B cell (primary cell): ENCODE measurements at regions not wholly inside any gene's neighbourhood (a gene's known extent, or its start where the extent isn't known, plus 50 kb on each side); places are given as distances from the start of the nearest gene placed in this dataset.

Experiments used
- ATAC-seq: fragments of 200-7000 bp; cut with Tn5 transposase; one replicate; pipeline ENCODE4 v1.10.0; 2021; ENCODE audit warnings: low read depth, mild to moderate bottlenecking, moderate number of reproducible peaks, moderate library complexity
- CTCF ChIA-PET: fragments of 350-600 bp; sonication (Branson Sonifier 250); formaldehyde crosslinking; loops from one replicate; lab custom pipeline; 2021; ENCODE audit warnings: antibody characterized with exemption, inconsistent platforms; lab: Charles Lee
- POLR2A ChIA-PET: fragments of 350-600 bp; sonication (Branson Sonifier 250); formaldehyde crosslinking; loops from one replicate; lab custom pipeline; 2021; ENCODE audit warnings: antibody characterized with exemption; lab: Charles Lee
- DNase-seq: peaks from one replicate; pipeline ENCODE4 v3.0.0; 2013
- H2AFZ ChIP-seq: 2 replicates; pipeline ENCODE4 v1.6.1; 2012; ENCODE audit warnings: mild to moderate bottlenecking, low read depth, low read length; ENCODE audit not compliant: insufficient read depth, poor library complexity, severe bottlenecking
- H3K27ac ChIP-seq, 2 donors: 1 replicate in 1 of 2; 2 replicates in 1 of 2; pipeline ENCODE4 v1.5.1; 2012 to 2013; ENCODE audit warnings: low read length in 2 of 2, mild to moderate bottlenecking in 2 of 2, moderate library complexity in 1 of 2
- H3K27me3 ChIP-seq, 4 experiments: fragments of 200-600 bp in 1 of 4; sonication (generic) in 1 of 4; replicated peaks in 1 of 4; 1 replicate in 2 of 4; 2 replicates in 2 of 4; pipeline versions ENCODE4 v1.6.1 to v1.7.0; 2013 to 2016; ENCODE audit warnings: low read length in 3 of 4, mild to moderate bottlenecking in 2 of 4, mixed read lengths in 1 of 4, moderate library complexity in 1 of 4; ENCODE audit not compliant: insufficient read depth in 4 of 4, control insufficient read depth in 3 of 4; ENCODE audit errors: control extremely low read depth in 1 of 4
- H3K36me3 ChIP-seq, 2 experiments: replicated peaks in 1 of 2; 1 replicate in 1 of 2; 2 replicates in 1 of 2; pipeline versions ENCODE4 v1.6.1 to v1.7.1; 2013; ENCODE audit warnings: low read length in 1 of 2; ENCODE audit not compliant: insufficient read depth in 2 of 2, control insufficient read depth in 1 of 2; ENCODE audit errors: control extremely low read depth in 1 of 2, extremely low read depth in 1 of 2
- H3K4me1 ChIP-seq, 2 donors: fragments of 200-600 bp in 1 of 2; sonication (generic) in 1 of 2; 1 replicate in 1 of 2; 2 replicates in 1 of 2; pipeline versions ENCODE4 v1.5.1 to v1.6.1; 2013 to 2017; ENCODE audit warnings: low read length in 2 of 2; ENCODE audit not compliant: control insufficient read depth in 2 of 2, insufficient read depth in 2 of 2
- H3K4me2 ChIP-seq: replicated peaks from 2 replicates; pipeline ENCODE3; 2012; ENCODE audit warnings: mild to moderate bottlenecking, low read depth, low read length; ENCODE audit not compliant: poor library complexity, severe bottlenecking
- H3K4me3 ChIP-seq, 5 experiments: fragments of 200-600 bp in 1 of 5; sonication (generic) in 1 of 5; 1 replicate in 3 of 5; 2 replicates in 2 of 5; pipeline versions ENCODE4 v1.5.1 to v1.7.0; 2011 to 2016; ENCODE audit warnings: low read length in 4 of 5, mild to moderate bottlenecking in 4 of 5, low read depth in 2 of 5, control low read depth in 1 of 5, moderate library complexity in 1 of 5; ENCODE audit not compliant: insufficient read depth in 1 of 5; ENCODE audit errors: control extremely low read depth in 1 of 5, extremely low read depth in 1 of 5
- H3K79me2 ChIP-seq: fragments of 200-600 bp; sonication (generic); one replicate; pipeline ENCODE4 v1.6.0; 2016; ENCODE audit warnings: low read length; ENCODE audit not compliant: control insufficient read depth, insufficient read depth
- H3K9ac ChIP-seq: fragments of 200-600 bp; sonication (generic); 2 replicates; pipeline ENCODE4 v1.6.1; 2017; ENCODE audit warnings: mild to moderate bottlenecking, low read length, moderate library complexity
- H3K9me3 ChIP-seq, 3 donors: one replicate each; pipeline versions ENCODE4 v1.6.1 to v1.7.1; 2013; ENCODE audit warnings: low read length in 2 of 3; ENCODE audit not compliant: control insufficient read depth in 2 of 3, insufficient read depth in 1 of 3; ENCODE audit errors: control extremely low read depth in 1 of 3
- H4K20me1 ChIP-seq: 2 replicates; pipeline ENCODE4 v1.6.0; 2012; ENCODE audit warnings: mild to moderate bottlenecking, low read length; ENCODE audit not compliant: insufficient read depth, control insufficient read depth, poor library complexity, severe bottlenecking
- H3K27ac Mint-ChIP-seq: one replicate; pipeline ENCODE4 v1.8.0; 2021; ENCODE audit warnings: mixed read lengths
- H3K27me3 Mint-ChIP-seq: one replicate; pipeline ENCODE4 v1.8.0; 2021; ENCODE audit warnings: mixed read lengths
- H3K4me1 Mint-ChIP-seq: one replicate; pipeline ENCODE4 v1.8.0; 2021; ENCODE audit warnings: mixed read lengths
- H3K4me3 Mint-ChIP-seq: one replicate; pipeline ENCODE4 v1.8.0; 2021; ENCODE audit warnings: mixed read lengths
- H3K9me3 Mint-ChIP-seq: one replicate; pipeline ENCODE4 v1.8.0; 2022; ENCODE audit warnings: mixed read lengths; ENCODE audit not compliant: insufficient read depth
- EZH2 ChIP-seq: IDR thresholded peaks from 2 replicates; pipeline ENCODE4 v1.6.1; 2012; ENCODE audit warnings: borderline replicate concordance, low read depth, mild to moderate bottlenecking, moderate library complexity, low read length; ENCODE audit not compliant: insufficient read depth, poor library complexity, severe bottlenecking
- WGBS: methylation state at CpG from one replicate; pipeline ENCODE4 v1.1.5; 2013; ENCODE audit warnings: missing lambda C conversion rate; ENCODE audit not compliant: insufficient coverage; 5-methylcytosine and 5-hydroxymethylcytosine counted together
- intact Hi-C: fragments of 100-400 bp; cut with micrococcal nuclease; formaldehyde crosslinking; loops from one replicate; pipeline ENCODE4 v1.10.0; 2022
- TF ChIP-seq, protein P1 (sequence below): fragments of 200-600 bp; IDR thresholded peaks from one replicate; pipeline ENCODE4 v1.8.0; 2022; ENCODE audit warnings: antibody characterized with exemption, mild to moderate bottlenecking

- ChIA-PET CTCF (no interaction called here), POLR2A (no interaction called here)
- no peak overlapping the region for H3K9ac ChIP-seq
- ATAC-seq (no peak), DNase-seq (no peak)
- Mint-ChIP-seq H3K4me3 (no peak overlapping the region), H3K27me3 (peaks cover 6% of the 10 kb centered on the region), H3K27ac (no peak overlapping the region), H3K9me3 (no peaks in the 10 kb centered on the region), H3K4me1 (no peaks in the 10 kb centered on the region)
- intact Hi-C loops, result no loop called here
- no peaks in the 10 kb centered on the region for H3K9me3 ChIP-seq
- no peaks in the 10 kb centered on the region for H3K79me2 ChIP-seq
- H3K4me1 ChIP-seq, result no peaks in the 10 kb centered on the region
- H2AFZ ChIP-seq, result no peak overlapping the region
- WGBS, result no CpG with 5 or more reads among the region's 2 CpGs
- no peaks in the 10 kb centered on the region for H3K27me3 ChIP-seq
- H3K36me3 ChIP-seq, result no peaks in the 10 kb centered on the region
- TF ChIP-seq EZH2, result no peak
- TF ChIP-seq, protein P1, sequence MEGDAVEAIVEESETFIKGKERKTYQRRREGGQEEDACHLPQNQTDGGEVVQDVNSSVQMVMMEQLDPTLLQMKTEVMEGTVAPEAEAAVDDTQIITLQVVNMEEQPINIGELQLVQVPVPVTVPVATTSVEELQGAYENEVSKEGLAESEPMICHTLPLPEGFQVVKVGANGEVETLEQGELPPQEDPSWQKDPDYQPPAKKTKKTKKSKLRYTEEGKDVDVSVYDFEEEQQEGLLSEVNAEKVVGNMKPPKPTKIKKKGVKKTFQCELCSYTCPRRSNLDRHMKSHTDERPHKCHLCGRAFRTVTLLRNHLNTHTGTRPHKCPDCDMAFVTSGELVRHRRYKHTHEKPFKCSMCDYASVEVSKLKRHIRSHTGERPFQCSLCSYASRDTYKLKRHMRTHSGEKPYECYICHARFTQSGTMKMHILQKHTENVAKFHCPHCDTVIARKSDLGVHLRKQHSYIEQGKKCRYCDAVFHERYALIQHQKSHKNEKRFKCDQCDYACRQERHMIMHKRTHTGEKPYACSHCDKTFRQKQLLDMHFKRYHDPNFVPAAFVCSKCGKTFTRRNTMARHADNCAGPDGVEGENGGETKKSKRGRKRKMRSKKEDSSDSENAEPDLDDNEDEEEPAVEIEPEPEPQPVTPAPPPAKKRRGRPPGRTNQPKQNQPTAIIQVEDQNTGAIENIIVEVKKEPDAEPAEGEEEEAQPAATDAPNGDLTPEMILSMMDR, result no peak
- H3K4me2 ChIP-seq, result no peak overlapping the region
- no peak overlapping the region for H3K4me3 ChIP-seq
- H4K20me1 ChIP-seq, result no peaks in the 10 kb centered on the region
- H3K27ac ChIP-seq, result no peak overlapping the region
Measured at GRCh38 chr6:16061818-16062217, 67.1 kb upstream of the MYLIP start.

DNA sequence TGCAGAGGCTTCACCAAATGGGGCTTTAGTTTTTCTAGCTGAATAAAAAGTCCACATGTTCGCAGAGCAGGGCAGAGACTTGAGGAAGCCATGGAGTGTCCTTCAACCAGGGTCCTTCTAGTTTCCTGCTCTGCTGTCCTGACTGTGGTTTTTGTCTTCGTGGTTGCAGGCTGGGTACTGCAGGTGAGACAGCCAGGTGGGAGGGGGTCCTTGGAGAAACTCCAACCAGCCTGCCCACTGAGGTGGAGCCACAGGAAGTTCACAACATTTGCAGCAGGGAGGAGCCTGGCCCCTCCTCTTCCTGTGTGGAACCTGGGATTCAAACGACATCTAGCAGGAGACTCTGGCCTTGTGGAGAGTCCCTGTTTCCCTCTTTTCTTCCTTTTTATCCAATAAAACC, 68.8 kb upstream of the MYLIP start:
- 33% methylated on average over 3 of the region's 3 CpGs for WGBS
- intact Hi-C loops, result no loop called here
- Mint-ChIP-seq H3K4me1 (no peaks in the 10 kb centered on the region), H3K27me3 (peaks cover 5% of the 10 kb centered on the region), H3K4me3 (no peak overlapping the region), H3K9me3 (no peaks in the 10 kb centered on the region), H3K27ac (no peak overlapping the region)
- no peak overlapping the region for H2AFZ ChIP-seq
- no peaks in the 10 kb centered on the region for H3K79me2 ChIP-seq
- no peak for DNase-seq
- H3K4me3 ChIP-seq, result no peak overlapping the region
- H3K9me3 ChIP-seq, result no peaks in the 10 kb centered on the region
- no peaks in the 10 kb centered on the region for H3K27me3 ChIP-seq
- no peak for ATAC-seq
- H3K4me2 ChIP-seq, result no peak overlapping the region
- no peaks in the 10 kb centered on the region for H3K4me1 ChIP-seq
- ChIA-PET POLR2A (no interaction called here), CTCF (no interaction called here)
- no peaks in the 10 kb centered on the region for H4K20me1 ChIP-seq
- no peak for TF ChIP-seq EZH2
- H3K27ac ChIP-seq, result no peak overlapping the region
- no peak overlapping the region for H3K9ac ChIP-seq
- H3K36me3 ChIP-seq, result no peaks in the 10 kb centered on the region
